NCI-H2171 treated with DMSO at 0.1 percent for 48 hours (cell line): ENCODE measurements at regions not wholly inside any gene's neighbourhood (a gene's known extent, or its start where the extent isn't known, plus 50 kb on each side); places are given as distances from the start of the nearest gene placed in this dataset.
"Not testable (repeated sequence)": the region's sequence is repeated elsewhere in the genome, so short reads cannot be mapped to it uniquely, and the experiment has no call there.

Source experiments
- DNase-seq: peaks from one replicate; lab custom pipeline; 2025; lab: John Stamatoyannopoulos, UW

DNA sequence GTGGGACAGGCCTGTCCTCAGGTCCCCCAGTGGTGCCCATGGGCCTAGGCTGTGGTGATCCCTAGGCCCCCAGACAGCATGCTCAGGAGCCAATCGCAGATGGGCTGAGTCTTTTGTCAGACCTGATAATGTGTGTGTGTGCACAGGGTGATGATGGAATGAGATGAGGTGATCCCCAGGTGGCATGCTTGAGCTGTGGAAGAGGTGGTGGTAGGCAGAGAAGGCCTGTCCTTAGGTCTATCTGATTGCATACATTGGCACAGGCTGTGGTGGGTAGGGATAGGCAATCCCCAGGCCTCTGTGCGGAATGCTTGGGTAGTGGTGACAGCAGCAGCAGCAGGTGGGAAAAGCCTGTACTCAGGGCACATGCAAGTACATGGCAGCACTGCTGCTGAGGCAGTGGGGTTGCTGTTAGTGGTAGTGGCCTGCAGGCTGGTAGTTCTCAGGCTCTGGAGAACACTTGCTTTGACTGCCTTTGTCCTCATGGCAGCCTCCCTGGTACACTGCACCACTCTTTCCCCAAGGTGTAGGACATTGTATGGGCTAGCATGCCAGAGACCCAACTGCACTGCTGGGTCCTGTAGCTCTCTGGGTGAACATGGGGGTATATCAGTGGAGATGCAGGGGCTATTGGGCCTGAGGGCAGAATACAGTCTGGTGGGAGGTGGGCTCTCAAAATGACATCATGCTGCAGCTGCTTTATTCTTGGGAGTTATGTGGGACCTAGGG is 260.9 kb upstream of the PLPP4 start:
- DNase-seq = no peak

- DNase-seq = no peak
Measured at GRCh38 chr10:120204877-120205276, 252.2 kb upstream of the PLPP4 start.

DNA sequence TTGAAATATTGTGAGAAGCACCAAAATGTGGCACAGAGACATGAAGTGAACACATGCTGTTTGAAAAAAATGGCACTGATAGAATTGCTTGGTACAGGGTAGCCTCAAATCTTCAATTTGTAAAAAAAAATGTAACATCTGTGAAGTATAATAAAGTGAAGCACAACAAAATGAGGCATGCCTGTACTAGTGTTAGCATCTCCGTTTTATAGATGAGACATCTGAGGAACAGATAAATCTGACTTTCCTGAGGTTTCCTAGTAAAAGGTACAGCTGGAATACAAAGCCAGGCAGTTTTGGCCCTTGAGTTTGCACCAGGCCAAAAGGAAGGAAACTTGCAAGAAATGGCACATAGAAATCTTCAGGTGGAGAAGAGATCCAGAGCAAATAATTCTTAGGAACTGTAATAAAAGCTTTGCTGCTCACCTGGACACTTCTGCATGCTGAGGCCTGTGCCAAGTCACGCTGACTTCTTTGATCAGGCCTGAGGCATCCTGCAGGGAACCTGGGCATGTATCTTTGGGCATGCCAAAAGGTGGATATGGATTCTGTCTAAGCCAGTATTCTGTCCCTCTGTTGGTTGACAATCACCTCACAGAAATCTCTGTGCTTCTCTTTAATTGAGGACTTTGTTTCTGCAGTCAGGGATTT is 251.5 kb upstream of the PLPP4 start:
- no peak for DNase-seq

DNA sequence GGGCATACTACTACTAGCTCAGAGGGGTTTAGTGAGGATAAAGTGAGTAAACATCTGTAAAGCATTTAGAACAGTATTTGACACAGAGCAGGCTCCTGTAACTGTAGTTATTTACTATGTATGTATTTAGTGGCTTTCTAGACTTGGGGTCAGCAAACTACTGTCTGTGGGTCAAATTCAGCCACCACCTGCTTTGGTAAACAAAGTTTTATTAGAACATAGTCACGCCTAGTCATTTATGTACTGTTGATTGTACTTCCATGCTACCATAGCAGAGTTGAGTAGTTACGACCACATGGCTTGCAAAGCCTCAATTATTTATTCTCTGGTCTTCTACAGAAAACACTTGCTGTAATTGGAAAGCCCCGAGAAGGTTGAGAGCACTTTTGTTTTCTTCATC is 248.5 kb upstream of the PLPP4 start:
- no peak for DNase-seq

GRCh38 chr10:120209124-120209762 is 247.8 kb upstream of the PLPP4 start:
- DNase-seq = no peak

DNA sequence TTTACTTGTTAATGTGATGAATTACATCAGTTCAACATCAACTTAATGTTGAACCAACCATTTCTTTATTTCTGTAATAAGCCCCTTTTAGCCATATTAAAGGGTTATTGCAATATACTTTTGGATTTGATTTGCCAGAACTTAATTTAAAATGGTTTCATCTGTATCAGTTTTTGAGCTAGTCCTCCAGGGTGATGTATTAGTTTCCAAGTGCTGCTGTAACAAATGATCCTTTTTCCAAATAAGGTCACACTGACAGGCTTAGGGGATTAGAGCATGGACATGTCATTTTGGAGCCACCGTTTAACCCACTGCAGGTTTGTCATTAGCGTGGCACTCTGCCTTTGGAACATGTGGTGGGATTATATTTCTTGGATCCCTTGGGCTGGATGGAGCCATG is 244.8 kb upstream of the PLPP4 start:
- no peak for DNase-seq

DNA sequence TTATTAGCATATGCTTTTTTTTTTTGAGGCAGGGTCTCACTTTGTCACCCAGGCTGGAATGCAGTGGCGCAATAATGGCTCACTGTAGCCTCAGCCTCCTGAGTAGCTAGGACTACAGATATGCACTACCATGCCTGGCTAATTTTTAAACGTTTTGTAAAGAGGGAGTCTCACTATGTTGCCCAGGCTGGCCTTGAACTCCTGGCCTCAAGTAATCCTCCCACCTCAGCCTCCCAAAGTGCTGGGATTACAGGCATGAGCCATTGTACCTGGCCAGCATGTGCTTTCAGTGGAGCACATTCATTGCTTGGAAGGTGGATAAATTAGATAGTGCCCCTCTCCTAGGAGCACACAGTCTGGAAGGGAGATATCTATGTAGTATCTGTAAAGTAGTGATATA is 243.7 kb upstream of the PLPP4 start:
- DNase-seq = not testable (repeated sequence)

- DNase-seq = peak; percentile 15
Measured at GRCh38 chr10:120217736-120218135, 239.3 kb upstream of the PLPP4 start.

DNA sequence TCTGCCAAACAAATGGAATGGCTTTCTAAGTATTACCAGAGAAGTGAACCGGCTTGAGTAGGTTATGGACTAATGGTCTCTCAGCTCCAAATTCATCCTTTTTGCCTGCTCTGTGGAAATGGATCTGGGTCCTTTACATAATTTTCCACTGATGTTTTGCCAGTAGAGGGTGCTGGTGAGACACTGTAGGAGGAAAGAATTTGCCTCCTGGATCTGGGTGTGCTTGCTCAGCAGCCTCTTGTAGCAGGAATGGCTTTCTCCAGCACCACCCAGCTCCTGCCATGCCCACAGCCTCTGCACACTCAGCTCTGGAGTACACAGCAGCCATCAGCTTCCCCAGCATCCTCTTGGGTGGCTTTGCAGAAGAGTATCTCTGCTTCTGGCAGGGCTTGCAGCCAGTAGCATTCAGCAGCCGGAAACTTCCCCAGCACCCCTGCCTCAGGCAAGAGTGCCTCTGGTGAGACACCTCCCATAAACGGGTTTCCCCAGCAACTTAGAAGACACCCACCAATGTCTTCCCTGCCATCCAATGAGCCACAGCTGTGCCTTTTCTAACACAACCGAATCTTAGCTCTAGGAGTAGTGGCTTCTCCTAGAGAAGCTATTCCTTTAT is 235.0 kb upstream of the PLPP4 start:
- DNase-seq = peak; percentile 39

GRCh38 chr10:120229641-120230040 is 227.4 kb upstream of the PLPP4 start:
- DNase-seq = no peak

DNA sequence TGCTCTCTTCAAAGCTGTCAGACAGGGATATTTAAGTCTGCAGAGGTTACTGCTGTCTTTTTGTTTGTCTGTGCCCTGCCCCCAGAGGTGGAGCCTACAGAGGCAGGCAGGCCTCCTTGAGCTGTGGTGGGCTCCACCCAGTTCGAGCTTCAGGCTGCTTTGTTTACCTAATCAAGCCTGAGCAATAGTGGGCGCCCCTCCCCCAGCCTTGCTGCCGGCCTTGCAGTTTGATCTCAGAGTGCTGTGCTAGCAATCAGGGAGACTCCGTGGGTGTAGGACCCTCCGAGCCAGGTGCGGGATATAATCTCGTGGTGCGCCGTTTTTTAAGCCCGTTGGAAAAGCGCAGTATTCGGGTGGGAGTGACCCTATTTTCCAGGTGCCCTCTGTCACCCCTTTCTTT is 217.3 kb upstream of the PLPP4 start:
- not testable (repeated sequence) for DNase-seq

DNA sequence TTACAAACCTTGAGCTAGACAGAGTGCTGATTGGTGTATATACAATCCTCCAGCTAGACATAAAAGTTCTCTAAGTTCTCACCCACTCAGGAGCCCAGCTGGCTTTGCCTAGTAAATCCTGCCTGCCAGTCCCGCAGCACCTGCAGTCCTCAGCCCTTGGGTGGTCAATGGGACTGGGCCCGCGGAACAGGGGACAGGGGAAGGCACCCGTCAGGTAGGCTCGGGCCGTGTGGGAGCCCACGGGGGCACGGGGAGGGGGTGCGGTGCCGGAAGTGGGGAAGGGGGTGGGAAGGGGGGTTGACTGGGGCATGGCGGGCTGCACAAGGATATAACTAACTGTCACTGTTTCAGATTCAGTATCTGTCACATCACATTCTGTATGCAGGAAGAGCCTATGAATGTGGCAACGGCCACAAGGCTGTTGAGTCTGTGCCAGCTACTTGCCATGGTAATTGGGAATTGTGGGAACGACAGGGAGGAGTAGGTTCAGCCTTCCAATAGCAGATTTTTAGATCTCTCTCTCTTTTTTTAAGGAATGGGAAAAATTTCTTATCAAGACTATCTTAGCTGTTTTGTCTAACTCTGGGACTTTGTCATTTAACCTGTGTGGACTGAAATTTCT is 205.1 kb upstream of the PLPP4 start:
- no peak for DNase-seq

DNA sequence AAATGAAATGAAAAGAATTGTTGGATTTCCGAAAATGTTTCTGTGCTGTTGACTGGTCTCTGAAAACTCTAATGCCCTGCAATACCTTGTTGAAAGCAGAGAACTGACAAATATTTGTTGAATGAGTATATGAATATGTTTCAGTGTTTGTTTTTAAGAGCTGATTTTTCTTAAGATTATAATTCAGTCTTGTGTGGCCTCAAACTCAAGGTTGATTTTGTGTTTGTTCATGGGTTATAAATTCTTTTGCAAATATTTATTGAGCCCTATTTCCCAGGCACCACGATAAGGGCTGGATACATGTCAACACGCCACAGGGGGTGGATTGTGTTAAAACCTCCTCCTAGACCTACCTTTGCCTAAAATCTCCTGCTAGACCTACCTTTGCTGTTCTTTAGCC is 203.9 kb upstream of the PLPP4 start:
- DNase-seq = no peak

DNA sequence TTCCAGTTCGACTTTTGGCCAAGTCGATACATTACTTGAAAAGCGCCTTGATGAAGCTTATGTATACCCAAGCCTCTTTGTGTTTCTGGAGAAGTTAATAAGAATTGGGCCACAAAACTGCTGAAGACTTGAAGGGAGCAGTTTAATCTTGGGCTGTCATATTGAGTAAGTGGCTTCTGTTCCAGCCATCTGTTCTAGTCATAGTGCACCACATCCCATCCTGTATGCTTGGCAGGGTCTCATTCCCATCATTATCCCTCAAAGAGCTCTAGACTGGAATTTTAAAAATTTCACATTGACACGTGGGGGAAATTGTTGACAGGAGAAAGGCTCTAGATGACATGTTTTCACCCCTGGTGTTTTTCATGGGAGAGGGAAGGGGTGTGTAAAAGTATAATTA is 196.6 kb upstream of the PLPP4 start:
- peak; percentile 60 for DNase-seq

DNA sequence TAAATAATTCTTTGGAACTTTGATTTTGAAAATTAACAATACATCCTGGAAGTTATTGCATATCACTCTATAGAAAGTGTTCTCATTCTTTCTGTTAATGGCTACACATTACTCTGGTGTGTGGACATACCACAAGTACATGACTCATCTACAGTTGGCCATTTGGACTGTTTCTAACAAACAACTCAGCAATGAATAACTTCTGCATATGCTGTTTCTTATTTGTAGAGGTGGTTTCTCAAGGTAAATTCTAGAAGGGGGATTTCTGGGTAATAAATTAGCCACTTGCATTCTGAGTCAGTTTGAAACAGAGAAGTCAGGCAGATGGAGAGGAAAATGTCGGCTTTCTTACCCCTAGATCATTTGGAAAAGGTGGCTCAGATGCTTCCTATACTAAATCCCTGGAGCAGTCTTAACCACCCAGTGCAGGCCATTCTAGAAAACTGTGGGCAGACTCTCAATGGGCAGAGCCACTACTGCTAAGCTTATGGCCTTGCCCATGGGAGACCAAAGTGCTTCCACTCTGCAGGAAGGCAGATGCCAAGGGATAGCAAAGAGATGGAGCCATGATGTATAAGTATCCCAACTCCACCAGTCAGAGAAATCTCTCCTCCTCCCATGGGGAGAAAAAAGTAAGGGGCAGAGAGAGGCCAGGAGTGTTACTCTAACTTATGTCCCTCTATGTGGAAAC is 194.0 kb upstream of the PLPP4 start:
- no peak for DNase-seq

GRCh38 chr10:120266022-120266421 is 191.0 kb upstream of the PLPP4 start:
- peak; percentile 23 for DNase-seq

- DNase-seq = no peak
Measured at GRCh38 chr10:120270906-120271305, 186.1 kb upstream of the PLPP4 start.

GRCh38 chr10:120271696-120272095 is 185.3 kb upstream of the PLPP4 start:
- DNase-seq = no peak

- no peak for DNase-seq
Measured at GRCh38 chr10:120272350-120272749, 184.7 kb upstream of the PLPP4 start.

- no peak for DNase-seq
Measured at GRCh38 chr10:120278069-120278468, 179.0 kb upstream of the PLPP4 start.

- DNase-seq = peak; percentile 31
Measured at GRCh38 chr10:120279196-120279595, 177.8 kb upstream of the PLPP4 start.

GRCh38 chr10:120282421-120282820 is 174.6 kb upstream of the PLPP4 start:
- DNase-seq = peak; percentile 16
